Stimulated activated CD8-positive, alpha-beta memory T cell treated with anti-CD3 and anti-CD28 coated beads, Interleukin-7, amount 100 ng/mL, for 48 hours (primary cell): ENCODE measurements at regions not wholly inside any gene's neighbourhood (a gene's known extent, or its start where the extent isn't known, plus 50 kb on each side); places are given as distances from the start of the nearest gene placed in this dataset.

Experiments
- DNase-seq, 2 donors: peaks; one replicate each; pipeline ENCODE4 v3.0.0-alpha.2; 2020; ENCODE audit warnings: low read depth in 1 of 2; ENCODE audit errors: extremely low read depth in 1 of 2

- no peak for DNase-seq
Measured at GRCh38 chr5:143695244-143695864, 116.6 kb upstream of the HMHB1 start.

GRCh38 chr5:143694357-143694756 is 117.6 kb upstream of the HMHB1 start:
- DNase-seq = no peak

- no peak for DNase-seq
Measured at GRCh38 chr5:143693651-143694252, 118.2 kb upstream of the HMHB1 start.

- no peak for DNase-seq
Measured at GRCh38 chr5:143692342-143692741, 119.6 kb upstream of the HMHB1 start.

GRCh38 chr5:143691945-143692290 is 120.0 kb upstream of the HMHB1 start:
- DNase-seq = no peak

GRCh38 chr5:143691287-143691944 is 120.5 kb upstream of the HMHB1 start:
- DNase-seq = no peak

GRCh38 chr5:143687604-143688003 is 124.4 kb upstream of the HMHB1 start:
- no peak for DNase-seq

GRCh38 chr5:143685246-143685815 is 126.6 kb upstream of the HMHB1 start:
- no peak for DNase-seq

- DNase-seq = no peak
Measured at GRCh38 chr5:143683459-143683858, 128.5 kb upstream of the HMHB1 start.

- DNase-seq = no peak
Measured at GRCh38 chr5:143682929-143683386, 129.0 kb upstream of the HMHB1 start.

GRCh38 chr5:143682246-143682905 is 129.6 kb upstream of the HMHB1 start:
- DNase-seq = no peak

GRCh38 chr5:143680672-143681259 is 131.2 kb upstream of the HMHB1 start:
- DNase-seq = no peak

- no peak for DNase-seq
Measured at GRCh38 chr5:143679777-143680176, 132.2 kb upstream of the HMHB1 start.

- DNase-seq = no peak
Measured at GRCh38 chr5:143678148-143678905, 133.6 kb upstream of the HMHB1 start.

GRCh38 chr5:143677403-143677802 is 134.6 kb upstream of the HMHB1 start:
- no peak for DNase-seq

GRCh38 chr5:143676802-143677201 is 135.2 kb upstream of the HMHB1 start:
- no peak for DNase-seq

GRCh38 chr5:143674469-143674786 is 137.5 kb upstream of the HMHB1 start:
- DNase-seq = no peak

GRCh38 chr5:143673676-143674468 is 138.1 kb upstream of the HMHB1 start:
- no peak for DNase-seq

GRCh38 chr5:143672806-143673205 is 139.2 kb upstream of the HMHB1 start:
- DNase-seq = no peak
